GM12878 (cell line): ENCODE measurements at regions not wholly inside any gene's neighbourhood (a gene's known extent, or its start where the extent isn't known, plus 50 kb on each side); places are given as distances from the start of the nearest gene placed in this dataset.

Experiments used
- ATAC-seq: fragments of 200-7000 bp; cut with Tn5 transposase; 3 replicates; pipeline ENCODE4 v1.9.1; 2020; ENCODE audit warnings: mild to moderate bottlenecking, moderate library complexity
- BruUV-seq: library from RNA; stranded (reverse); fragments of 400-500 nt; replicated peaks from 2 replicates; lab custom pipeline; 2021; lab: Mats Ljungman, UMichigan
- CTCF ChIA-PET: fragments of 300-600 bp; sonication (Branson Sonifier 250); formaldehyde crosslinking; extraction: SDS; loops from one replicate; lab custom pipeline; 2021; ENCODE audit warnings: inconsistent platforms; lab: Yijun Ruan, JAX
- POLR2A ChIA-PET: fragments of 350-600 bp; formaldehyde crosslinking; extraction: SDS; loops from one replicate; lab custom pipeline; 2021; ENCODE audit warnings: inconsistent platforms; lab: Charles Lee
- RAD21 ChIA-PET: fragments of 300-600 bp; sonication (Branson Sonifier 250); formaldehyde crosslinking; loops from one replicate; lab custom pipeline; 2023; ENCODE audit warnings: antibody characterized with exemption; ENCODE audit not compliant: unreplicated experiment; lab: Charles Lee
- SMC1A ChIA-PET: fragments of 300-600 bp; sonication (Branson Sonifier 250); formaldehyde crosslinking; loops from one replicate; lab custom pipeline; 2023; ENCODE audit not compliant: unreplicated experiment, uncharacterized antibody; lab: Charles Lee
- DNase-seq: peaks from one replicate; pipeline ENCODE4 v3.0.0-alpha.2; 2011; ENCODE audit warnings: low read depth, low spot score
- FAIRE-seq: peaks from 3 replicates; lab custom pipeline; 2011; peaks lifted over from hg19 to GRCh38; lab: Jason Lieb, UNC
- H2AFZ ChIP-seq: 2 replicates; pipeline ENCODE4 v1.6.0; 2011; ENCODE audit warnings: low read depth, low read length, control low read depth; ENCODE audit not compliant: control insufficient read depth
- H3K27ac ChIP-seq: 2 replicates; pipeline ENCODE4 v1.5.1; 2011; ENCODE audit warnings: control low read depth; ENCODE audit not compliant: control insufficient read depth, insufficient read depth
- H3K27me3 ChIP-seq, 2 experiments: replicated peaks in 1 of 2; 2 replicates each; pipeline versions ENCODE4 v1.6.0 to v1.6.1; 2011; ENCODE audit warnings: low read length in 1 of 2; ENCODE audit not compliant: control insufficient read depth in 2 of 2, insufficient read depth in 2 of 2
- H3K36me3 ChIP-seq, 2 experiments: 2 replicates each; pipeline ENCODE4 v1.5.1; 2011; ENCODE audit warnings: low read length in 1 of 2; ENCODE audit not compliant: control insufficient read depth in 2 of 2, insufficient read depth in 2 of 2
- H3K4me1 ChIP-seq: 2 replicates; pipeline ENCODE4 v1.6.1; 2011; ENCODE audit warnings: mild to moderate bottlenecking, low read length, moderate library complexity, mixed read lengths; ENCODE audit not compliant: control insufficient read depth, insufficient read depth
- H3K4me2 ChIP-seq: 2 replicates; pipeline ENCODE4 v1.6.0; 2011; ENCODE audit warnings: control low read depth; ENCODE audit not compliant: control insufficient read depth, insufficient read depth
- H3K4me3 ChIP-seq: fragments of 200-600 bp; sonication (generic); 2 replicates; pipeline ENCODE4 v1.5.1; 2016
- H3K79me2 ChIP-seq: 2 replicates; pipeline ENCODE4 v1.6.0; 2011; ENCODE audit warnings: low read length; ENCODE audit not compliant: control insufficient read depth, insufficient read depth
- H3K9ac ChIP-seq: 2 replicates; pipeline ENCODE4 v1.8.0; 2011; ENCODE audit warnings: low read length, control low read depth, mixed read lengths; ENCODE audit not compliant: control insufficient read depth, insufficient read depth
- H3K9me3 ChIP-seq: replicated peaks from 3 replicates; pipeline ENCODE4 v1.5.1; 2011; ENCODE audit warnings: mild to moderate bottlenecking, low read length; ENCODE audit not compliant: control insufficient read depth, insufficient read depth
- H4K20me1 ChIP-seq: 2 replicates; pipeline ENCODE4 v1.6.0; 2011; ENCODE audit not compliant: control insufficient read depth, insufficient read depth
- ATF3 ChIP-seq: IDR thresholded peaks from 2 replicates; pipeline ENCODE4 v1.6.1; 2011; ENCODE audit warnings: low read depth, mild to moderate bottlenecking, low read length, moderate library complexity, borderline replicate concordance; ENCODE audit errors: extremely low read depth
- BHLHE40 ChIP-seq, 2 experiments: fragments of 450-650 bp in 1 of 2; IDR thresholded peaks; 2 replicates each; pipeline ENCODE4 v1.6.1; 2011 to 2017; ENCODE audit warnings: low read depth in 2 of 2, borderline replicate concordance in 1 of 2, improper control_type of control experiment in 1 of 2, low read length in 1 of 2, mild to moderate bottlenecking in 1 of 2
- BRCA1 ChIP-seq: IDR thresholded peaks from 2 replicates; pipeline ENCODE4 v1.6.1; 2011; ENCODE audit warnings: low read depth, low read length, improper control_type of control experiment
- CBFB ChIP-seq: IDR thresholded peaks from 2 replicates; pipeline ENCODE4 v1.6.1; 2016; ENCODE audit warnings: antibody characterized with exemption, low read depth
- CEBPZ ChIP-seq: fragments of 150-350 bp; IDR thresholded peaks from 2 replicates; pipeline ENCODE4 v1.6.1; 2016; ENCODE audit warnings: low read depth, low read length
- FOXM1 ChIP-seq: IDR thresholded peaks from 2 replicates; pipeline ENCODE4 v1.6.1; 2012; ENCODE audit warnings: low read depth, mild to moderate bottlenecking, inconsistent platforms, low read length, moderate library complexity
- GATAD2B ChIP-seq: fragments of 450-650 bp; conservative IDR thresholded peaks from 2 replicates; pipeline ENCODE4 v1.6.1; 2017; ENCODE audit warnings: low read depth, mild to moderate bottlenecking, moderate library complexity
- HSF1 ChIP-seq: fragments of 150-350 bp; IDR thresholded peaks from 2 replicates; pipeline ENCODE4 v1.6.1; 2014; ENCODE audit warnings: mild to moderate bottlenecking, low read depth, low read length
- NKRF ChIP-seq: fragments of 450-650 bp; conservative IDR thresholded peaks from 2 replicates; pipeline ENCODE4 v1.6.1; 2017; ENCODE audit warnings: mild to moderate bottlenecking, moderate library complexity
- POLR2AphosphoS2 ChIP-seq: IDR thresholded peaks from 2 replicates; pipeline ENCODE4 v1.6.1; 2011; ENCODE audit warnings: low read depth, mild to moderate bottlenecking, low read length, improper control_type of control experiment, moderate library complexity
- RAD51 ChIP-seq: fragments of 450-650 bp; IDR thresholded peaks from 2 replicates; pipeline ENCODE4 v1.6.1; 2016; ENCODE audit warnings: moderate library complexity, mild to moderate bottlenecking, inconsistent platforms
- SUZ12 ChIP-seq: fragments of 200-600 bp; sonication (generic); IDR thresholded peaks from one replicate; pipeline ENCODE4 v1.6.1; 2018; ENCODE audit warnings: antibody characterized with exemption, mild to moderate bottlenecking; ENCODE audit not compliant: unreplicated experiment
- WGBS: methylation state at CpG from one replicate; pipeline ENCODE4 v1.1.6; 2016; ENCODE audit warnings: low lambda C conversion rate; ENCODE audit not compliant: insufficient replicate concordance, insufficient coverage; ENCODE audit errors: missing lambda C conversion rate; 5-methylcytosine and 5-hydroxymethylcytosine counted together
- in situ Hi-C: fragments of 300-500 bp; cut with MboI; formaldehyde crosslinking; loops from 9 replicates; pipeline ENCODE4 v1.14.3; 2018; ENCODE audit warnings: mixed read lengths
- intact Hi-C: fragments of 100-400 bp; cut with micrococcal nuclease; formaldehyde crosslinking; loops from one replicate; pipeline ENCODE4 v1.14.2; 2022; ENCODE audit not compliant: unreplicated experiment

GRCh38 chr6:81865712-81866111 is 113.2 kb upstream of the TENT5A start (continued):
- no peak for TF ChIP-seq CEBPZ
- TF ChIP-seq ATF3, result no peak
- no peak for TF ChIP-seq SUZ12
- TF ChIP-seq FOXM1, result no peak

GRCh38 chr6:81864124-81864523 is 111.6 kb upstream of the TENT5A start:
- DNase-seq (no peak), ATAC-seq (no peak), FAIRE-seq (no peak)
- CTCF ChIA-PET, result no interaction called here
- in situ Hi-C loops (no loop called here), intact Hi-C loops (no loop called here)
- Histone ChIP-seq H3K27ac (no peak overlapping the region), H3K4me3 (no peak overlapping the region), H3K4me1 (no peaks in the 10 kb centered on the region), H3K9me3 (no peaks in the 10 kb centered on the region), H3K36me3 (no peaks in the 10 kb centered on the region), H3K4me2 (no peak overlapping the region), H4K20me1 (no peaks in the 10 kb centered on the region), H3K27me3 (no peaks in the 10 kb centered on the region), H3K79me2 (no peaks in the 10 kb centered on the region), H2AFZ (no peak overlapping the region), H3K9ac (no peak overlapping the region)
- POLR2A ChIA-PET, result no interaction called here
- BruUV-seq, result no TSS peak
- SMC1A ChIA-PET, result interaction anchor here (0.6 to 1.1 kb wide), 2 partner anchors 10 to 116 kb away, joined by 3 to 4 read pairs; no protein-coding TSS in a partner anchor
- RAD21 ChIA-PET, result interaction anchor here (0.7 to 1.2 kb wide), 2 partner anchors 143 to 176 kb away, joined by 3 to 4 read pairs; no protein-coding TSS in a partner anchor
- WGBS, result 0% methylated on average over 2 of the region's 2 CpGs
- TF ChIP-seq ATF3, result no peak
- no peak for TF ChIP-seq HSF1
- no peak for TF ChIP-seq BRCA1
- TF ChIP-seq CBFB, result no peak
- TF ChIP-seq POLR2AphosphoS2, result no peak
- TF ChIP-seq GATAD2B, result no peak
- no peak for TF ChIP-seq RAD51
- no peak for TF ChIP-seq NKRF
- TF ChIP-seq BHLHE40 (IDR thresholded peaks at IDR 0.05; ENCODE audit: borderline replicate concordance in 1 of 2, low read depth in 2 of 2, low read length in 1 of 2), result no peak
